GM23338 (cell line): ENCODE measurements at regions not wholly inside any gene's neighbourhood (a gene's known extent, or its start where the extent isn't known, plus 50 kb on each side); places are given as distances from the start of the nearest gene placed in this dataset.

ENCODE experiments used
- EZH2 ChIP-seq: fragments of 200-600 bp; sonication (generic); IDR thresholded peaks from one replicate; pipeline ENCODE4 v1.8.0; 2017; ENCODE audit warnings: antibody characterized with exemption, mild to moderate bottlenecking, low read depth; ENCODE audit not compliant: unreplicated experiment
- POLR2AphosphoS5 ChIP-seq: IDR thresholded peaks from 2 replicates; pipeline ENCODE4 v1.6.1; 2016; ENCODE audit warnings: antibody characterized with exemption, low read depth

- TF ChIP-seq POLR2AphosphoS5 (no peak), EZH2 (no peak)
These were observed 54.1 kb upstream of the ZBED5 start for GRCh38 chr11:10911907-10912306.
